Lower lobe of right lung (tissue), 2 donors: ENCODE measurements at regions not wholly inside any gene's neighbourhood (a gene's known extent, or its start where the extent isn't known, plus 50 kb on each side); places are given as distances from the start of the nearest gene placed in this dataset.

Experiments used
- ATAC-seq, 2 donors: fragments of 200-7000 bp; cut with Tn5 transposase; one replicate each; pipeline ENCODE4 v1.9.1; 2020 to 2022; ENCODE audit warnings: mild to moderate bottlenecking in 2 of 2, moderate library complexity in 2 of 2
- DNase-seq: peaks from one replicate; pipeline ENCODE4 v3.0.0-alpha.2; 2020
- H3K27ac ChIP-seq: fragments of 200-600 bp; one replicate; pipeline ENCODE4 v1.8.0; 2022
- H3K27me3 ChIP-seq: fragments of 200-600 bp; one replicate; pipeline ENCODE4 v1.8.0; 2022; ENCODE audit warnings: low read depth
- H3K36me3 ChIP-seq: fragments of 200-600 bp; one replicate; pipeline ENCODE4 v1.8.0; 2022; ENCODE audit warnings: mild to moderate bottlenecking
- H3K4me1 ChIP-seq: fragments of 200-600 bp; one replicate; pipeline ENCODE4 v1.8.0; 2022
- H3K4me3 ChIP-seq: fragments of 200-600 bp; one replicate; pipeline ENCODE4 v1.8.0; 2022; ENCODE audit warnings: mild to moderate bottlenecking
- H3K9me3 ChIP-seq: fragments of 200-600 bp; one replicate; pipeline ENCODE4 v1.8.0; 2022
- intact Hi-C: fragments of 100-400 bp; cut with DNase I; formaldehyde crosslinking; loops from one replicate; pipeline ENCODE4 v1.11.0; 2022
- TF ChIP-seq, protein P1 (sequence below): fragments of 200-600 bp; IDR thresholded peaks from one replicate; pipeline ENCODE4 v1.8.0; 2022; ENCODE audit warnings: antibody characterized with exemption, mild to moderate bottlenecking
- donor health status: DM: no; HTN: yes; CAD: no; lungs with severe emphysema.

DNA sequence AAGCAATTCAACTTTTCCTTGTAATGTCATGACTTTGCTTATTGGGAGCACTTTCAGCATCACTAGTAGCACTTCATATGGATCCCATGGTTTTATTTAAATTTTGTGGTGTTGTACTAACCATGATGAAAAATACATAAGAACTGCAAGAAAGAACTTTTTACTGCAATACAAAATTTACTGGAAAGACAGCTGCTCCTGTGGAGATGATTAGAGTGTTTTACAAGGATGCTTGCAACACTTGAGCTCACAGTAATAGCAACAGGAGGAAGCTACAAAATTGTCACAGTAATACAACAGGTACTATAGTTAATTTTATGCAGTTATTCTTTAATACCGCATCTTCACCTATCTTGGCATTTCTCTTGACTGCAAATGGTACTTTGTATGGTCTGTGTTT, 158.3 kb upstream of the TSLP start:
- Histone ChIP-seq H3K27ac (no peak overlapping the region), H3K9me3 (no peaks in the 10 kb centered on the region), H3K4me1 (no peaks in the 10 kb centered on the region), H3K27me3 (no peaks in the 10 kb centered on the region), H3K4me3 (no peak overlapping the region), H3K36me3 (no peaks in the 10 kb centered on the region)
- intact Hi-C loops, result no loop called here
- TF ChIP-seq, protein P1, sequence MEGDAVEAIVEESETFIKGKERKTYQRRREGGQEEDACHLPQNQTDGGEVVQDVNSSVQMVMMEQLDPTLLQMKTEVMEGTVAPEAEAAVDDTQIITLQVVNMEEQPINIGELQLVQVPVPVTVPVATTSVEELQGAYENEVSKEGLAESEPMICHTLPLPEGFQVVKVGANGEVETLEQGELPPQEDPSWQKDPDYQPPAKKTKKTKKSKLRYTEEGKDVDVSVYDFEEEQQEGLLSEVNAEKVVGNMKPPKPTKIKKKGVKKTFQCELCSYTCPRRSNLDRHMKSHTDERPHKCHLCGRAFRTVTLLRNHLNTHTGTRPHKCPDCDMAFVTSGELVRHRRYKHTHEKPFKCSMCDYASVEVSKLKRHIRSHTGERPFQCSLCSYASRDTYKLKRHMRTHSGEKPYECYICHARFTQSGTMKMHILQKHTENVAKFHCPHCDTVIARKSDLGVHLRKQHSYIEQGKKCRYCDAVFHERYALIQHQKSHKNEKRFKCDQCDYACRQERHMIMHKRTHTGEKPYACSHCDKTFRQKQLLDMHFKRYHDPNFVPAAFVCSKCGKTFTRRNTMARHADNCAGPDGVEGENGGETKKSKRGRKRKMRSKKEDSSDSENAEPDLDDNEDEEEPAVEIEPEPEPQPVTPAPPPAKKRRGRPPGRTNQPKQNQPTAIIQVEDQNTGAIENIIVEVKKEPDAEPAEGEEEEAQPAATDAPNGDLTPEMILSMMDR, result no peak
- DNase-seq (no peak), ATAC-seq (no peak)

DNA sequence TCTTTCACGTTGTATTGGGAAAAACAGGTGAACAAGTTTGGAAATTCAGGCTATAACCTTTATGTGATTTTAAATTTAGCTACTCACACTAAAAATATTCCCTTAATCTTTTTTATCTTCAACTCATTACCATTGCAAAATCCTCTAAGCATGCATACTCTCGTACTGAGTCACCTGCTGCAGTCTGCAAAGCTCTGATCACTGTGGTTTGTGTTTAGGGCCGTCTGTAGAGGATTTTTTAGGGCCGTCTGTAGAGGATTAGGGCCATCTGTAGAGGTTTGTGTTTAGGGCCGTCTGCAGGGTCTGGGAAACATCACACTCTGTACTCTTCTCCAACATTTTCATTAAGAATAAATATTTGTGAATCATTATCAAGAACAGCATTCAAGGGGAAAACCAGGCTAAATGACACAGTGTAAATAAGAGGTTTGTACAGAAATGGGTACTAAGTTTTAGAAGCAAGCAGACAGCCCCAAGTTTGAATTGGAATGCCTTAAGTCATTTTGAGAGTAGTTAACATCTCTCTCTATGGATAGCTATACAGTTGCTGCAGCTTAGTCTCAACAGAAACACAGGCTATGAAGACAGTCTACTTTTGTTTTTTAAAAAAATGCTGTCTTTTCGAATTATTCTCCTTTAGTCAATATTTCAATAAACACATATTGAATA, 155.0 kb upstream of the TSLP start:
- no peaks in the 10 kb centered on the region for H3K9me3 ChIP-seq
- H3K36me3 ChIP-seq, result no peaks in the 10 kb centered on the region
- intact Hi-C loops, result no loop called here
- DNase-seq (no peak), ATAC-seq (peak; percentile 48 to 56)
- H3K4me1 ChIP-seq, result no peaks in the 10 kb centered on the region
- H3K4me3 ChIP-seq, result no peak overlapping the region
- TF ChIP-seq, protein P1, result no peak
- no peaks in the 10 kb centered on the region for H3K27me3 ChIP-seq
- no peak overlapping the region for H3K27ac ChIP-seq

DNA sequence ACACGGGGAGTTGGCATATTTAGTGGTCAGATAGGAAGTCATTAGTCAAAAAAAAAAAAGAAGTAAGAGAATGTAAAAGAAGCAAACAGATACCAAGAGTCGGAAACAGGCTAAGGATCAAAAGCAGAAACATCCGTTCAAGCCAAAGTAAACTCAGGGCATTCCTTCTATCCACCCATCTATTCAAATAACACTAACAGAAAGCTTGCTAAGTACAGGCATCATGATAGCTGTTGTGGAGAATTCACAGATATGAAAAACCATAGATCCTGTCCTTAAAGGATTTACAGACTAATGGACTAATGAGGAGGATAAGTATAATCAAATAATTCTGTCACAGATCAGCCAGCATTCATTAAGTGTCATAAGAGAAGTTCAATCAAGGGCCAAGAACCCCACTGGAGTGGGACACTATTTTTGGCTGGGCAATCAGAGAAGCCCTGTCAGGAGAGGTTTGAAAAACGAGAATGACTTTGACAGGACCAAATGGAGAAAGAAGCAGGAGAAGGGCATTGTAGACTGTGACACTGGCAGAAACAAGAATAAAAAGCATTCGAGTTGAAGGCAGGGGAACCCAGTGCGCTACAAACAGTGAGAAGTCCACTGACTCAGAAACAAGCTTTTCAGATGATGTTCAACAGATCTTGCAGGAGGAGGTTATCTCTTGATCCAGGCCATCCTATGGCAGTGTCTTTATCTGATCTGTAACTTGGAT, 154.2 kb upstream of the TSLP start:
- no peak overlapping the region for H3K4me3 ChIP-seq
- no peaks in the 10 kb centered on the region for H3K36me3 ChIP-seq
- H3K9me3 ChIP-seq, result no peaks in the 10 kb centered on the region
- DNase-seq (no peak), ATAC-seq (no peak)
- H3K27me3 ChIP-seq, result no peaks in the 10 kb centered on the region
- H3K4me1 ChIP-seq, result no peaks in the 10 kb centered on the region
- TF ChIP-seq, protein P1, result no peak
- intact Hi-C loops, result no loop called here
- no peak overlapping the region for H3K27ac ChIP-seq

DNA sequence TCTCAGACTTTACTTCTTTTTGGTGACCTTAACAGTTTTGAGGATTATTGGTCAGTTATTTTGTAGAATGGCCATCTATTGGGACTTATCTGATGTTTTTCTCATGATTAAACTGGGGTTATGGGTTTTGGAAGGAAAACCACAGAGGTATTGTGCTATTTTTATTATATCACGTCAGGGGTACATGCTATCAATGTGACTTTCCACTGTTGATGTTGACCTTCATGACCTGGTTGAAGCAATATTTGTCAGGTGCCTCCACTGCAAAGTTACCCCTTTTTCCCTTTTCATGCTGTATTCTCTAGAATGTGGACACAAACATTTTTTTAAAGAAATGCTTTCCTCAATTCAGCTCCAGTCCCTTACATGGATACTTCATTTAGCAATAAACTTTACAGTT, 152.8 kb upstream of the TSLP start:
- H3K9me3 ChIP-seq, result no peaks in the 10 kb centered on the region
- no peaks in the 10 kb centered on the region for H3K36me3 ChIP-seq
- TF ChIP-seq, protein P1, result no peak
- intact Hi-C loops, result no loop called here
- DNase-seq, result no peak
- no peaks in the 10 kb centered on the region for H3K27me3 ChIP-seq
- H3K4me3 ChIP-seq, result no peak overlapping the region
- ATAC-seq, result no peak
- no peaks in the 10 kb centered on the region for H3K4me1 ChIP-seq
- H3K27ac ChIP-seq, result no peak overlapping the region

DNA sequence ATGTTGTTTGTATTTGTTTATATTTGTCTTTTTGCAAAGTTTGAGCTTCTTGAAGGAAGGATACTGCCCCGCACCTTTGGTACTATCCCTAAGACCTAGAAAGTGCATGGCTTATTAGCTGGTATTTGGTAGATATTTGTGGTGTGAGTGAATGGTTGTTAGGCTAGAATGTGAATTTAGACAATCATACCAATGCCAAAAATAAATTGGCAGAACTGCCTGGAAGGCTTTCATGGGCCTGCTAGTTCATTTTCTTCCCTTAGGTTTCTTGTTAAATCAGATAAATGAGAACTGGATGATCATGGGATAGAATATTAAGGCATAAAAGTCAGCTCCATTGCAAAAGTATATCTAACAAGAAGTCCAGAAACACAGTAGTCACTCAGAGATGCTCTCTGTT, 147.5 kb upstream of the TSLP start:
- H3K4me1 ChIP-seq, result no peaks in the 10 kb centered on the region
- H3K27ac ChIP-seq, result no peak overlapping the region
- H3K4me3 ChIP-seq, result no peak overlapping the region
- no peaks in the 10 kb centered on the region for H3K9me3 ChIP-seq
- TF ChIP-seq, protein P1, result no peak
- intact Hi-C loops, result no loop called here
- no peaks in the 10 kb centered on the region for H3K36me3 ChIP-seq
- ATAC-seq, result no peak
- no peak for DNase-seq
- H3K27me3 ChIP-seq, result no peaks in the 10 kb centered on the region
